ENCODE measurements at regions not wholly inside any gene's neighbourhood (a gene's known extent, or its start where the extent isn't known, plus 50 kb on each side); places are given as distances from the start of the nearest gene placed in this dataset.

- TF ChIP-seq CHD7 (IDR thresholded peaks at IDR 0.05; ENCODE audit: insufficient replicate concordance, low read length) (no peak), ASH2L (IDR thresholded peaks at IDR 0.05; ENCODE audit: low read length) (no peak), TAF1 (IDR thresholded peaks at IDR 0.05; ENCODE audit: low read depth, low read length) (no peak), SP2 (IDR thresholded peaks at IDR 0.05; ENCODE audit: low read length) (no peak), RFX5 (IDR thresholded peaks at IDR 0.05; ENCODE audit: borderline replicate concordance, low read depth, low read length) (no peak), GTF2F1 (IDR thresholded peaks at IDR 0.05; ENCODE audit: borderline replicate concordance, low read depth, low read length) (no peak), TCF12 (IDR thresholded peaks at IDR 0.05; ENCODE audit: low read depth, low read length) (no peak)
Measured at GRCh38 chr22:27482402-27482801, 319.2 kb downstream of the MN1 start (continued).

Data from H1 (cell line).